ENCODE measurements at regions not wholly inside any gene's neighbourhood (a gene's known extent, or its start where the extent isn't known, plus 50 kb on each side); places are given as distances from the start of the nearest gene placed in this dataset.

DNA sequence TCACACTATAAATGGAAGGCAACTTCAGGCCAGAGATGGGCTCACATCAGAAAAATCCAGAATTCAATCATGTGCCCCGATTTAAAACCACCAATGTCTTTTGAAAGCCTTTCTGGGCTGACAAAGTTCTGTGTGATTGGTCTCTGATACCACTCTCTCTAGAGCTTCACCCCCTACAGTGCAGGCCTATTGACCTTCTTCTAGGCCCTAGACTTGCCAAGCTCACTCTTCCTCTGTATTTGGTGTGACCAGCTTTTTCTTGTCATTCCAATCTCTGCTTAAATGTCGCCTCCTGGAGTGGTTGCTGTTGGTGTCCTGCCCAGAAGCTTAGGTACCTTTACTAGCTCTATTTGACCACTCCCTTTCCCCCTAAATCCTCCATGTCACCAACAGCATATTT is 78.7 kb downstream of the GCNT4 start:
- TF ChIP-seq, protein P1, sequence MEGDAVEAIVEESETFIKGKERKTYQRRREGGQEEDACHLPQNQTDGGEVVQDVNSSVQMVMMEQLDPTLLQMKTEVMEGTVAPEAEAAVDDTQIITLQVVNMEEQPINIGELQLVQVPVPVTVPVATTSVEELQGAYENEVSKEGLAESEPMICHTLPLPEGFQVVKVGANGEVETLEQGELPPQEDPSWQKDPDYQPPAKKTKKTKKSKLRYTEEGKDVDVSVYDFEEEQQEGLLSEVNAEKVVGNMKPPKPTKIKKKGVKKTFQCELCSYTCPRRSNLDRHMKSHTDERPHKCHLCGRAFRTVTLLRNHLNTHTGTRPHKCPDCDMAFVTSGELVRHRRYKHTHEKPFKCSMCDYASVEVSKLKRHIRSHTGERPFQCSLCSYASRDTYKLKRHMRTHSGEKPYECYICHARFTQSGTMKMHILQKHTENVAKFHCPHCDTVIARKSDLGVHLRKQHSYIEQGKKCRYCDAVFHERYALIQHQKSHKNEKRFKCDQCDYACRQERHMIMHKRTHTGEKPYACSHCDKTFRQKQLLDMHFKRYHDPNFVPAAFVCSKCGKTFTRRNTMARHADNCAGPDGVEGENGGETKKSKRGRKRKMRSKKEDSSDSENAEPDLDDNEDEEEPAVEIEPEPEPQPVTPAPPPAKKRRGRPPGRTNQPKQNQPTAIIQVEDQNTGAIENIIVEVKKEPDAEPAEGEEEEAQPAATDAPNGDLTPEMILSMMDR (IDR thresholded peaks at IDR 0.05): no peak
- TF ChIP-seq POLR2A (IDR thresholded peaks at IDR 0.05) (no peak), POLR2AphosphoS5 (IDR thresholded peaks at IDR 0.05) (no peak)
